LNCaP clone FGC (cell line): ENCODE measurements at regions not wholly inside any gene's neighbourhood (a gene's known extent, or its start where the extent isn't known, plus 50 kb on each side); places are given as distances from the start of the nearest gene placed in this dataset.
A peak's percentile ranks its signal among the peaks of the same experiment; 100 is the strongest.
"Not testable (repeated sequence)": the region's sequence is repeated elsewhere in the genome, so short reads cannot be mapped to it uniquely, and the experiment has no call there.

Experiments
- DNase-seq: peaks from one replicate; pipeline ENCODE4 v3.0.0-alpha.2; 2011; ENCODE audit warnings: low read depth
- H3K4me3 ChIP-seq: 2 replicates; pipeline ENCODE4 v1.5.1; 2011; ENCODE audit warnings: mild to moderate bottlenecking, low read depth, low read length, control low read depth
- CTCF ChIP-seq: IDR thresholded peaks from 2 replicates; pipeline ENCODE4 v1.5.1; 2012; ENCODE audit warnings: mild to moderate bottlenecking; ENCODE audit not compliant: control insufficient read depth, insufficient read depth; ENCODE audit errors: extremely low read depth

- no peak overlapping the region for H3K4me3 ChIP-seq
- no peak for DNase-seq
Observed at GRCh38 chr7:66426996-66427395, 201.7 kb upstream of the KCTD7 start.

GRCh38 chr7:66427956-66428355, 200.7 kb upstream of the KCTD7 start:
- no peak for DNase-seq
- H3K4me3 ChIP-seq, result no peak overlapping the region
- TF ChIP-seq CTCF, result no peak

More at GRCh38 chr7:66426996-66427395, 201.7 kb upstream of the KCTD7 start:
- TF ChIP-seq CTCF, result no peak

- DNase-seq, result no peak
- no peak for TF ChIP-seq CTCF
- no peak overlapping the region for H3K4me3 ChIP-seq
Observed at GRCh38 chr7:66429498-66430163, 199.1 kb upstream of the KCTD7 start.

- TF ChIP-seq CTCF, result no peak
- DNase-seq, result no peak
- no peak overlapping the region for H3K4me3 ChIP-seq
Observed at GRCh38 chr7:66430164-66430545, 198.5 kb upstream of the KCTD7 start.

GRCh38 chr7:66438703-66439405, 189.8 kb upstream of the KCTD7 start:
- DNase-seq, H3K4me3 ChIP-seq: not testable (repeated sequence)

GRCh38 chr7:66442385-66442784, 186.3 kb upstream of the KCTD7 start:
- peak; percentile 14 for DNase-seq
- H3K4me3 ChIP-seq, result no peak overlapping the region
- no peak for TF ChIP-seq CTCF

GRCh38 chr7:66443946-66444345, 184.7 kb upstream of the KCTD7 start:
- no peak for TF ChIP-seq CTCF
- no peak for DNase-seq
- no peak overlapping the region for H3K4me3 ChIP-seq

GRCh38 chr7:66447007-66447406, 181.7 kb upstream of the KCTD7 start:
- not testable (repeated sequence) for DNase-seq, H3K4me3 ChIP-seq

- DNase-seq, H3K4me3 ChIP-seq: not testable (repeated sequence)
Observed at GRCh38 chr7:66450814-66451213, 177.9 kb upstream of the KCTD7 start.

- DNase-seq, H3K4me3 ChIP-seq: not testable (repeated sequence)
Observed at GRCh38 chr7:66451713-66452112, 177.0 kb upstream of the KCTD7 start.
